Adrenal gland (tissue), 9 donors: ENCODE measurements at regions not wholly inside any gene's neighbourhood (a gene's known extent, or its start where the extent isn't known, plus 50 kb on each side); places are given as distances from the start of the nearest gene placed in this dataset.
"Not testable (repeated sequence)": the region's sequence is repeated elsewhere in the genome, so short reads cannot be mapped to it uniquely, and the experiment has no call there.

Experiments
- DNase-seq, 7 donors: peaks; one replicate each; pipeline ENCODE4 v3.0.0-alpha.2; 2019 to 2020
- H3K27ac ChIP-seq, 5 donors: fragments of 200-600 bp; sonication (generic) in 4 of 5; 1 replicate in 3 of 5; 2 replicates in 2 of 5; pipeline versions ENCODE4 v1.5.1 to v1.8.0; 2016 to 2020; ENCODE audit warnings: mild to moderate bottlenecking in 1 of 5
- H3K27me3 ChIP-seq: fragments of 200-600 bp; 2 replicates; pipeline ENCODE4 v1.8.0; 2021
- H3K36me3 ChIP-seq, 2 donors: fragments of 200-600 bp; replicated peaks in 1 of 2; 1 replicate in 1 of 2; 2 replicates in 1 of 2; pipeline versions ENCODE4 v1.5.1 to v1.8.0; 2018 to 2022
- H3K4me1 ChIP-seq, 2 donors: fragments of 200-600 bp; replicated peaks in 1 of 2; 1 replicate in 1 of 2; 2 replicates in 1 of 2; pipeline versions ENCODE4 v1.5.1 to v1.8.0; 2018 to 2021
- H3K4me3 ChIP-seq, 4 donors: fragments of 200-600 bp; sonication (generic) in 3 of 4; one replicate each; pipeline ENCODE4 v1.5.1; 2016 to 2018
- H3K9me3 ChIP-seq, 3 donors: fragments of 200-600 bp; sonication (generic) in 1 of 3; replicated peaks in 1 of 3; 1 replicate in 2 of 3; 2 replicates in 1 of 3; pipeline versions ENCODE4 v1.5.1 to v1.8.0; 2016 to 2021
- CTCF ChIP-seq, 6 experiments: fragments of 450-650 bp in 4 of 6; fragments of 200-600 bp in 2 of 6; sonication (generic) in 1 of 6; IDR thresholded peaks; 1 replicate in 5 of 6; 2 replicates in 1 of 6; pipeline versions ENCODE4 v1.5.1 to v1.8.0; 2016 to 2021; ENCODE audit warnings: antibody characterized with exemption in 6 of 6, mild to moderate bottlenecking in 2 of 6, moderate library complexity in 1 of 6
- POLR2A ChIP-seq, 2 donors: fragments of 450-650 bp; IDR thresholded peaks; one replicate each; pipeline ENCODE4 v1.6.1; 2017; ENCODE audit warnings: antibody characterized with exemption in 2 of 2, mild to moderate bottlenecking in 2 of 2, moderate library complexity in 1 of 2
- whole genome bisulfite sequencing, 4 donors: extraction: QIAGEN DNeasy Blood & Tissue Kit in 2 of 4; methylation state at CpG; one replicate each; pipeline versions ENCODE4 v1.1.5 to v1.1.7; 2013 to 2017; 5-methylcytosine and 5-hydroxymethylcytosine counted together
- intact Hi-C, 2 donors: fragments of 100-400 bp; cut with DNase I; formaldehyde crosslinking; loops; one replicate each; pipeline versions ENCODE4 v1.14.1 to v1.15.0; 2022 to 2023
- donor health status: healthy with polysubstance abuse.
- donor health status: Bipolar disorder and iron deficiency.
- donor health status: DM: yes; HTN: yes; CAD: no.
- donor health status: DM: no; HTN: no; CAD: no.
- donor health status: DM: no; HTN: no; CAD: no.

GRCh38 chr4:120209706-120210105 lies 143.1 kb upstream of the MAD2L1 start:
- intact Hi-C loops, result no loop called here
- Histone ChIP-seq H3K4me1 (no peaks in the 10 kb centered on the region), H3K4me3 (no peak overlapping the region), H3K9me3 (no peaks in the 10 kb centered on the region), H3K36me3 (no peaks in the 10 kb centered on the region), H3K27ac (no peak overlapping the region), H3K27me3 (no peaks in the 10 kb centered on the region)
- 75 to 87% (median 85%) methylated on average over 4 of the region's 4 CpGs for WGBS, 4 donors
- no peak for DNase-seq
- TF ChIP-seq POLR2A (IDR thresholded peaks at IDR 0.05) (no peak), CTCF (IDR thresholded peaks at IDR 0.05) (no peak)

DNA sequence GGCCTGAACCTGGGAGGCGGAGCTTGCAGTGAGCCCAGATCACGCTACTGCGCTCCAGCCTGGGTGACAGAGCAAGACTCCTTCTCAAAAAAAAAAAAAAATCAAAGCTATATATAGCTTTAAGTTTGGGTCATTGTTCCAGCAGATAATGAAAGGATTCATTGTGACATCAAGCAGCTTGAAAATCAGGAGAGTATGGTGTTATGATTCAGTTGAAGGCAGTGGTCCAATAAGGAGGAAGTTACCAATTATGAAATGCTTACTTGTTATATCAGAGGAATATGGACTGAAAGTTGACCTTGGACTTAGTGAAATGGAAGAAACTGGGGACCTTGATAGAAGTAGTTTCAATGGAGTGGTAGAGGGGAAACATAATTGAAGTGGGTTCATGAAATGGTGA lies 140.4 kb upstream of the MAD2L1 start:
- Histone ChIP-seq H3K36me3 (no peaks in the 10 kb centered on the region), H3K9me3 (no peaks in the 10 kb centered on the region), H3K4me3 (no peak overlapping the region), H3K27ac (no peak overlapping the region), H3K27me3 (no peaks in the 10 kb centered on the region), H3K4me1 (no peaks in the 10 kb centered on the region)
- DNase-seq, result no peak
- intact Hi-C loops, result no loop called here
- no peak for TF ChIP-seq POLR2A (IDR thresholded peaks at IDR 0.05)
- TF ChIP-seq CTCF (IDR thresholded peaks at IDR 0.05), result no peak
- 92 to 97% (median 96%) methylated on average over 3 of the region's 3 CpGs for WGBS, 4 donors

DNA sequence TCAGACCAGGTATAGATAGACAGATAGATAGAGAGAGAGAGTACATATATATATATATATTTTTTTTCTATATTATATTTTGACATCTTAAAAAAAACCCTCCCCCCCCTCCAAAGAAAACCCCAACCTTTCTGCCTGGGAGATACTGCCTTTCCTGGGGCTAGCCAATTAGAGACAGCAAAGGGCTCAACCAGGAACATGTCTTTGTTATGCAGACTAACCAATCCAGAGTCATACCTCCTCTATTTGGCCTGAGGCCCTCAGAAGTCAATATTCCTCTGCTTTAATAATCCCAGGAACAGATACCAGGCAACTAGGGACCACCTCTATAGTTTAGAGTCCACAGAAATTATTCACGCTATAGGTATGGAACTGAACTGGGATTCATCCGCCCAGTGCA lies 135.6 kb upstream of the MAD2L1 start:
- intact Hi-C loops, result no loop called here
- H3K27me3 ChIP-seq, result no peaks in the 10 kb centered on the region
- H3K36me3 ChIP-seq, result no peaks in the 10 kb centered on the region

DNA sequence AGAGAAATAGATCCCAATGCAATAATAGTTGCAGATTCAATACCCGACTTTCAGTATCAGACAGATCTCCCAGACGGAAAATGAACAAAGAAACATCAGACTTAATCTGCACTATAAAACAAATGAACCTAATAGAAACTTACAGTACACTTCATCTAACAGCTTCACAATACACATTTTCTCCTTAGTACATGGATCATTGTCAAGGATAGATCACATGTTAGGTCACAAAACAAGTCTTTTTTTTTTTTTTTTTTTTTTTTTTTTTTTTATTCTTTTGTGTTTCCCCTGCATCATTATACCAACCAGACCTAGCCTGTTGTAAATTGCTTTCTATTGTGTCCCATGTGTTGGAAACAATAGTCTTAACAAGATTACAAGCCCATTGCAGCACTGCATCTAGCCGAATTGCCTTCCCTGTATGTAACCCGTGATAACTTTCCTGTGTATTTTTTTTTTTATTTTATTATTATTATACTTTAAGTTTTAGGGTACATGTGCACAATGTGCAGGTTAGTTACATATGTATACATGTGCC lies 134.0 kb upstream of the MAD2L1 start:
- WGBS, 4 donors, result 85 to 92% (median 88%) methylated on average over 2 to 4 of the region's 4 CpGs
- not testable (repeated sequence) for H3K27me3 ChIP-seq, H3K27ac ChIP-seq

More for the DNA sequence above, 135.6 kb upstream of the MAD2L1 start:
- no peak for TF ChIP-seq CTCF (IDR thresholded peaks at IDR 0.05)
- no peak for TF ChIP-seq POLR2A (IDR thresholded peaks at IDR 0.05)
- Histone ChIP-seq H3K4me3 (no peak overlapping the region), H3K27ac (no peak overlapping the region), H3K9me3 (no peaks in the 10 kb centered on the region), H3K4me1 (no peaks in the 10 kb centered on the region)
- no peak for DNase-seq
- 95 to 100% (median 97%) methylated on average over 2 of the region's 2 CpGs for WGBS, 4 donors

DNA sequence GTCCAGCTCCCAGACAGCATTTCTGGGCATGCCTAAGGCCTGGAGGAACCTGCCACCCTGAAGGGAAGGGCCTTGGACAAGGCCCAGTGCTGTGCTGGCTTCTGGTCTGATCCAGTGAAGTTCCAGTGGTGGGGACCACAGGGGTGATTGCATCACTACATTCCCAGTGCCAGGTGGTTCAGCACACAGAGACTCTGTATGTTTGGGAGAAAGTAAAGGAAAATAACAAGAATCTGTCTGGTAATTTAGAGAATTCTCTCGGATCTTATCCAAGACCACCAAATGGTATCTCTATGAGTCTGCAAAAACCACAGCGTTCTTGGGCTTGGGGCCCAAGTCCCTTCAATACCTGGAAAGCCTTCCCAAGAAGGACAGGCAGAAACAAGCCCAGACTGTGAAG lies 131.8 kb upstream of the MAD2L1 start:
- TF ChIP-seq CTCF (IDR thresholded peaks at IDR 0.05), result no peak
- no peak for TF ChIP-seq POLR2A (IDR thresholded peaks at IDR 0.05)
- H3K27me3 ChIP-seq, result no peaks in the 10 kb centered on the region
- intact Hi-C loops, result no loop called here
- WGBS, 4 donors, result 86 to 92% (median 89%) methylated on average over 2 of the region's 2 CpGs
- H3K36me3 ChIP-seq, result no peaks in the 10 kb centered on the region
- no peak overlapping the region for H3K27ac ChIP-seq
- DNase-seq, result no peak
- no peaks in the 10 kb centered on the region for H3K9me3 ChIP-seq
- no peaks in the 10 kb centered on the region for H3K4me1 ChIP-seq
- no peak overlapping the region for H3K4me3 ChIP-seq

More for the DNA sequence above, 134.0 kb upstream of the MAD2L1 start:
- H3K4me3 ChIP-seq, intact Hi-C loops, H3K36me3 ChIP-seq, H3K9me3 ChIP-seq, DNase-seq, H3K4me1 ChIP-seq: not testable (repeated sequence)
